ENCODE measurements at regions not wholly inside any gene's neighbourhood (a gene's known extent, or its start where the extent isn't known, plus 50 kb on each side); places are given as distances from the start of the nearest gene placed in this dataset.

DNA sequence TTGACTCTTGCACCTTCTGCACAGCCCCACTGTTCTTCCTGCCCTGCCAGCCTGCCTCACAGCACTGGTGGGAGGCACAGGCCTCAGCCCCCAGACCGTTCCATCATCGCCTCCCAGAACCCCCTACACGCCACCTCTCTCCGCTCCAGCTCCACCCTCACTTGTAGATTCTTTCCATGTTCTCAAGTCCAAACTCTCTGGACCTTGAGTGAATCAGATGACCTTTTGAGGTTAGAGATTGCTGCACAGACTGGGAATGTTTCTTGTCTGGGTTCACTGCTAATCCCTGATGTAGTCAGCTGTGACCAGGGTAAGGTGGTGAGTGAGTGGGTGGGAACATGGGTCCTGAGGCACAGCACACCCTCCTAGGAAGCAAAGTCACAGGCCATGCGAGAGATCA, 272.4 kb downstream of the IRF8 start:
- DNase-seq: no peak

DNA sequence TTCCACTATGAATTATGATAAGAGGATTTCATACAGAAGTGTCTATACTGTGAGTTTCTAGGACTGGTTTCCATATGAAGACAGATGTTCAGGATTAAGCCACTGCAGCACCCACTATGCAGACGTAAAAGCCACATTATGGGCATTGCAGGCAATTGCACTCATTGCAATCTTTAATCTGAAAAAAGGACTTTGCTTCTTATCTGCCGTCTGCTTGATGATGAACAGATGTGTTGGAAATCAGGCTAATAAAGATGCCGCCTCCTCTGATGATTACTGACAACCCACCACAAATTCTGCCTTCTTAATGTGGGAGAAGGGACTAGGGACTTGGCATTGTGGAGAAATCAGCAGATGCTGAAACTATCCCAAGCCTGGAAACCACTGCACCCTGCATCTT, 276.9 kb downstream of the IRF8 start:
- no peak for DNase-seq

DNA sequence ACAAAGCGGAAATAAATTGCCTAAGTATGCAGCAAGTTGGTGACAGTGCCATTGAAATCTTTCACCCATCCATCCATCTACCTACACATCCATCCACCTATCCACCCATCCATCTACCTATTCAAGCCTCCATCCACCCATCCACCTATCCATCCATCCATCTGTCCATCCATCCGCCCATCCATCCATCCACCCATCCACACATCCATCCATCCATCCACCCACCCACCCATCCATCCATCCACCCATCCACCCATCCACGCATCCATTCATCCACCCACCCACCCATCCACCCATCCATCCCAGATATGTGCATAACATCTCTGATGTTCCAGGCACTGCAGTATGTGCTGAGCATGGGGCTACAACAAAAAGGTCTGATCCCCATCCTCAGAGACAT, 277.5 kb downstream of the IRF8 start:
- DNase-seq: no peak

DNA sequence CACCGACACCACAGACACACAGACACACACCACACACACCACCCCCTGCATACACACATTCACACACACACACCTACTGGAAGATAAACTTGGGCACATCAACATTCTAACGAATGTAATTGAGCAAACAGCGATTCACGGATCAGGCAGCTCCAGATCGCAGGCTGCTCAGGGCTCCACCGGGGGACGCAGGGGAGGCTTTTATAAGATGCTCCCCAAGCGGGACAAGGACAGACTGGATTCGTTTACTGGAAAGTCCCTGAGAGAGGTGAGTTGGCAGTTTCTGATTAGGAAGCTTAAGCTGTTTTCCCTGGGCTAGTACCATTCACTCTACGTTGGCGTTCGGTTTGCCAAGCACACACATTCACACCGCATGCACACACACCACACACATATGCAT, 281.3 kb downstream of the IRF8 start:
- DNase-seq: no peak

DNA sequence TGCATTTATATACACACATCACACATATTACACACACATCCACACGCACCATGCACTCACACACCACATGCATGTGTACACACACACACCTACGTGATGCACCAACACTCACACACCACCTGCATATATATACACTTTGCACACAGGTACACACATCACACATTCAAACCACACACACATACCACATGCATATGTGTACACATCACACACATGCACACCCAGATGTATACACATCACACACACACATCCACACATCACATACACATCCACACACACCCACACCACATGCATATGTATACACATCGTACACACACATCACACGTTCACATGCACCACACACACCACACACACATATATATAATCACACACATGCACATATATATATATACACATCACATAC, 281.8 kb downstream of the IRF8 start:
- DNase-seq: no peak

DNA sequence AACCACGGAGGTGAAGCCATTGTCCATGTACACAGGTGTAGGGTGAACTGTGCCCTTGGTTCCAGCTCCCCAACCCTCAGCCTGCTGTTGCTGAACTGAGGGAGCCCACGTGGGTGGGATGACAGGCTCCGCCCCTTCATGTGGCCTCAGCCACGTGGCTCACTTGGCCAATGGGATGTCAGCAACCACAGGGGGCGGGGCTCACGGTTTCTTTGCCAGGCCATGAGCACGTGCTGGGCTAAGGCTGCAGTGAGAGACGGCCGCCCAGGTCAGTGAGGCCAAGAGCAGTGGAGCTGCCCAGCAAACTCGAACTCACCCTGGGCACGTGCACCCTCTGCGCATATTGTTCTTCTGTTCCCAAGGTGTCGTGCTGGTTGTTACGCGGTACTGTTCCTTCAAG, 282.6 kb downstream of the IRF8 start:
- DNase-seq: no peak

DNA sequence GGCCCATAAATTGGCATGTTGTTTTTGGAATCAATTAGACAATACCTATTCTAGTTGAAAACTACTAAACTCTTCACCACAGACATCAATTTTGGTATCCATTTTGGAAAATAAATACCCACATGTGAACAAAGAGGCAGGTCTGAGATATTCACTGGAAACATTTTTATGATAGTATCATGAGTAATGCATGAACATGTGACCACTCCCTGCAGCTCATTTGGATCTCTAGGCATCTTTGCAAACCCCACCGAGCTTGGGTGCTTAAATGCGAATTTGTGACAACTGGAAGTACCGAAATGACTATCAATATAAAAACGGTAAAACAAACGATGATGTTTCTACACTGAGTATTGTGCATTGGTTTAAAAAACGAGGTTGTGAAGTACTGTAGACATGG, 285.2 kb downstream of the IRF8 start:
- DNase-seq: no peak

DNA sequence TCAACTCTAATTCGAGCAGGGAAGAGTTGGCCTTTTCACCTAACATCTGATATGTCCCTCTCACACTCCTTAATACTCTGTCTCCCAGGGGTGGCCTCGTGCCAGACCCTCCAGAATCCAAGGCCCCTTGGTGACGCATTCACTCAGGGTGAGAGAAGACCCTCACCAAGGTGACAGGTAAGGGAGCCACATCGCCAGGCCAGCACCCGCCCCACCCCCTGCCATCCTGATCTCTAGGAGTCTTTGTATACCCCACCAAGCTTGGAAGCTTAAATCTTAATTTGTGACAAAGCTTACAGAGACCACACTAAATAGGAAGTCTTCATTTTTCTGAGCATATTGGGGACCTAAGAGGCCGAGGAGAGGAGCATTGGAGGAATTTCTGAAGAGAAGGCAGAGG, 286.1 kb downstream of the IRF8 start:
- no peak for DNase-seq

DNA sequence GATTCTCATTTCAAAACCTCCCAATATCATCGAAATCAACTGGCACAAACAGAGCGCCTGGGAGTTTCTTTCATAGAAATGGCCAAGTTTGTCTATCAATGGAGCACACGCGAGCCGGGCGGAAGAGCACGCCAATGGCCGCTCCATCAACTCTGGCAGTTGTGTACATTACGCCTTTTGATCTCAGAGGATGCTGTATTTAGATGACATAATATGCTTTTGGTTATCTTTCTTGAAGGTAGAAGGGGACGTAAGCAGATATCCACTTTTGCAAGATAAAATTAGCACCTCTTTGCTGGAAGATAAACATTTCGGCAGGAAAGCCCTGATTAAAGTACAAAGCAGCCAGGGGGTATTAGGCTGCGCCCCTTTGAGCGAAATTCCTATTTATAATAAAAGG, 287.4 kb downstream of the IRF8 start:
- DNase-seq: no peak

DNA sequence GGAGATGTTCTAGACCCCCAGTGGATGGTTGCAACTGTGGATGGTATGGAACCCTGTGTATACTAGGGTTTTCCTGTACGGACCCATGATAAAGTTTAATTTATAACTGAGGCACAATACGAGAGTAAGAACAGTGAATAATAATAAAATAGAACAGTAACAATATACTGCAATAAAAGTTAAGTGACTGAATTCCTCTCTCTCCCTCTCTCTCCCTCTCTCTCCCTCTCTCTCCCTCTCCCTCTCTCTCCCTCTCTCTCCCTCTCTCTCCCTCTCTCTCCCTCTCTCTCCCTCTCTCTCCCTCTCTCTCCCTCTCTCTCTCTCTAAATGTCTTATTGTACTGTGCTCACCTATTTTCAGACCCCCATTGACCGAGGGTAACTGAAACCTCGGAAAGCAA, 291.0 kb downstream of the IRF8 start:
- no peak for DNase-seq

DNA sequence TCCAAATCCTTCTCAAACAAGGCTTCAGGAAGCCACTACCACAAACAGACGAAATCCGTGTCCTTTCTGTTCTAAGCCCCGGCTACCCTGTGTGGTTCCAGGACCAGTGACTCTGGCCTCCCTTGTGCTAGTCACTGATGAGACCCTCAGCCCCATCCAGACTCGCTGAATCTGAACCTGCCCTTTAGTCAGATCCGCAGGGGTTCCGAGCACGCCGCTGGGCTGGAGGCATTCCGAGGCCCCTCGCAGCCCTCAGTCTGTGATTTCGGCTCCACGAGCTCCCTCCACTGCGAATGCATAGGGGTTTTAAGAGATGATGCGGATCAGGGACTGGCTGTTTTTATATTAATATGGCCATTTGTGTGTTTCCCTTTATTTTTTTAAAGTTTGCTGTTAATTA, 292.7 kb downstream of the IRF8 start:
- DNase-seq: no peak

DNA sequence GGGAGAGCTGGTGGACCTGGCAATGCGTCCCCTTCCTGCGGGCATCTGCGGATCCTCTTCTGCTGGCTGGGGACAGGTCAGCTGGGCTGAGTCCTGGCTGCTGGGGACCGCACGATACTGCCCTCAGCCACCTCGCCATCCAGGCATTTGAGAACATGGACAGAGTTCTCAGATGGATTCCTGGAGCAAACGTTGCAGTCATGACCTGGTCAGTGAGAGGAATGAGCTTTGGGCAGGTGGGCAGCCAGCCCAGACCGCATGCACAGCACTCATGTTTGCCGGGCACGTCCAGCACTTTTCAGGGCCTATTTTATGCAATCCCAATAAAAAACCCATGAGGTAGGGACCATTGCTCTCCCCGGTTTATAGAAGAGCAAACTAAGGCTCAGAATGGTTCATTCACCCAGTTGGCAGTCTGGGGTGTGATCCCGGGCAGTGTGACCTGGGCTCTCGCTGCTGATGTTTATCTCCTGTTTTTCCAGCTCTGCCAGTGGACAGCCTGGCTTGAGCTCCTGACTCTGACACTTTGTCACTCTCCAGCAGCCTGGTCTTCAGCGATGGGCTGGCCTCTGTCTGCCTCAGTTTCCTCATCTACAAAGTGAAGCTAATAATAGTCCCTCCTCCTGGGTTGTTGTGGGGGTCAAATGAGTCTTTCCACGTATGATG, 294.7 kb downstream of the IRF8 start:
- DNase-seq: no peak

DNA sequence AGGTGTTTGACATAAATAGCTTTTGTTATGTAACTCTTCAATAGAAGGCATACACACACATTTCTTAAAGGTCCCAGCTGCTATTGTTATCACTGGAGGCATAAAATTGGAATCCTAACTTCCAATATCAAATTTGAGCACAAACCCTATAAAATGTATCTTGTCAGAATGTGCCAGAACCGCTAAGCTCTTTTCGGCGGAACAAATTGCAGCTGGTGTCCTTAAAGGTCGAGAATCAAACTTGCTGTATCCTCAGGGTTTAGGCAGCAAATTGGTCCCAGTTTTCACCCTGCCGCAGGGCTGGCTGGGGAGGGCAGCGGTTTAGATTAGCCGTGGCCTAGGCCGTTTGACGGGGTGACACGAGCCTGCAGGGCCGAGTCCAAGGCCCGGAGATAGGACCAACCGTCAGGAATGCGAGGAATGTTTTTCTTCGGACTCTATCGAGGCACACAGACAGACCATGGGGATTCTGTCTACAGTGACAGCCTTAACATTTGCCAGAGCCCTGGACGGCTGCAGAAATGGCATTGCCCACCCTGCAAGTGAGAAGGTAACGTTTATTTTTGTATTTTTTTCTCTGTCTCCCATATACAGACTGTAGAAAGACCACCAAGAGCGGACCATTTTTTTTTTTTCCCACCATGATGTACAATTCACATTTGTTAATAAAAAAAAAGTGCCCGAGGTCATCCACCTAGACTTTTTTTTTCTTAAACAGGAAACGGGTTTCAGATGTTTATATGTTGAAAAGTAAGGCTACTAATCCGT, 297.1 kb downstream of the IRF8 start:
- no peak for DNase-seq

DNA sequence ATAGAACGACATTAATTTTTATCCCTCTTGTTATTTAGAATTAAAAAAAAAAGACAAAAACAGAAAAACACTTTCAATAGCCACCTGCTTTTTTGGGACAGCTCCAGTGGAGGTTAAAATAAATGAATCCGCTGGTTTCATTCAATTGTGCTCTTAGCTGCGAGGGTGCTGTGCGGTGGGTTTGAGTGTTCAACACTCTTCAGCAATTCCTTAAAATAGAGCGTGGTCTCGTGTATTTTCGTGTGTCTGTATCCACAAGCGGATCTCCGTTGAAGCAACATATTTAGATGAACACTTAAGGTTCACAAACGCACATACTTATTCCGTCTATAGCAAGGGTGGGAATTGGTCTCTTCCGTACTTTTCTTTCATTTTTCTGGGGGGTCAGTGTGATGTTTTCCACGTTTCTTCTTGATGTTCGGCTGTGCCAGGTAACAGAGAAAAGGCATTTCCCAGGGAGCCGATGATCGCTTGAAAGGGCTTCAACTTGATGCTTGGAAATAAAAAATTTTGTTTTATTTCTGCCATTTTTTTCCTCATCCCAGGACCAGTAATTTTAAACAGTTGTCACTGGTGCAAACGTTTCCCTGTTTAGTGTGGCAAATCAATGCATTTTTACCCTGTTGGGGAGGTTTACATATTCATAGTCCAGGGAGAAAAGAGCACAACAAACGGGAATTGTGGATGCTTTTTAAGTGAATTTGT, 297.9 kb downstream of the IRF8 start:
- DNase-seq: no peak

DNA sequence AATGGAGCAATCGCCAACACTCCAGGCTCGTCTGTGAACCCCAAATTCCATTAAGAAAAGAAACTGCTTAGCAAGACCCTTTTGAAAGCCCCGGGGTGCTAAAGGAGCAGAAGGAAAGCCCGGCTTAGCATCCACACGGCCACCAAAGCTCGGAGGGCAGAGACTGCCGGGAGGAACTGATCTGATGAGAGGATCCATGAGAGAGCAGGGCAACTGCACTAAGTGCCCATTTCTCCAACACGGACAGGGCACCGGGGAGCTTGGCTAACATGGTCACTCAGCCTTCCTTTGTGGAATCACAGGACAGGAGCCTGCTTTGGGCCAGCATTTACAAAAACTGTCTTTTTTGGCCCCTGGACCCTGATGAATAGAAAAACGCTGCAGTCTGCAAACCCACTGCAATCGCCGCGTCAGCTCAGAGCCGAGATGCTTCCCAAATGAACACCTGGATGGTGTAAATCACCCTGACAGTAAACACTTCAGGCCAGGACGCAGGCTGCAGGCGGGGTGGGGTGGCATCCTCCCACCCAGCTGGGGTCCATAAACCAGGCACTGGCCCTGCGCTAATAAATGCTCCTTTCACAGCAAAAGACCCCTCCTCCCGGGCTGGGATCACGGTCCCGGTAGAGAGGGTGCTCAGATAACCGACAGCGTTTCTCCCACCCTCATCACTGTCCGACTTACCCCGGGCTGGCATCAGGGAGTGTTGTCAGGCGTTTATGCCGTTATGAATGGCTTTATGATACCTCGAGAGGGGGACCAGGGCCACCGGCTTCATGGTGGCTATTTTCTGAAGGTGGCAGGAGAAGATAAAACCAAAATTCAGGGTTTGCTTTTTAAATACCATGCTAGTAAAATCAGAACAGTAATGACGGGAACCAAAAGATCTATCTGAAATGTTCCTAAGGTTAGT, 299.5 kb downstream of the IRF8 start:
- no peak for DNase-seq

DNA sequence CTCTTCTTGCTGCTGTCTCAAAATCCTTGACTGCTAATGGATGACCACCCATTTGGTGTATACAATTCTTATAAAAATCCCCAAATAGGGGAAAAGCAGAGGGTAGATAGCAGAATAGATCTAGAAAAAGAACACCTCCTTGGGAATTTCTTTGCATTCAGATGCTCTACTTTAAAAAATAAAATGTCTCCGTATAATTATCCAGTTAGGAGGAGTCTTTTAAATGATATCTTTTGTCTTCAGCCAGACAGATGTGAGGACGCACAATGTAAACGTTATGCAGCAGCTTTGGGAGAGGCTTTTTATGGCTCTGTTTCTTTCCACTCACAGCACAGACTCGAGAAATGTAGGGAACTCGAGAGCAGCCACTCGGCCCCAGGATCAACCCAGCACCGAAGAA, 300.2 kb downstream of the IRF8 start:
- DNase-seq: no peak

DNA sequence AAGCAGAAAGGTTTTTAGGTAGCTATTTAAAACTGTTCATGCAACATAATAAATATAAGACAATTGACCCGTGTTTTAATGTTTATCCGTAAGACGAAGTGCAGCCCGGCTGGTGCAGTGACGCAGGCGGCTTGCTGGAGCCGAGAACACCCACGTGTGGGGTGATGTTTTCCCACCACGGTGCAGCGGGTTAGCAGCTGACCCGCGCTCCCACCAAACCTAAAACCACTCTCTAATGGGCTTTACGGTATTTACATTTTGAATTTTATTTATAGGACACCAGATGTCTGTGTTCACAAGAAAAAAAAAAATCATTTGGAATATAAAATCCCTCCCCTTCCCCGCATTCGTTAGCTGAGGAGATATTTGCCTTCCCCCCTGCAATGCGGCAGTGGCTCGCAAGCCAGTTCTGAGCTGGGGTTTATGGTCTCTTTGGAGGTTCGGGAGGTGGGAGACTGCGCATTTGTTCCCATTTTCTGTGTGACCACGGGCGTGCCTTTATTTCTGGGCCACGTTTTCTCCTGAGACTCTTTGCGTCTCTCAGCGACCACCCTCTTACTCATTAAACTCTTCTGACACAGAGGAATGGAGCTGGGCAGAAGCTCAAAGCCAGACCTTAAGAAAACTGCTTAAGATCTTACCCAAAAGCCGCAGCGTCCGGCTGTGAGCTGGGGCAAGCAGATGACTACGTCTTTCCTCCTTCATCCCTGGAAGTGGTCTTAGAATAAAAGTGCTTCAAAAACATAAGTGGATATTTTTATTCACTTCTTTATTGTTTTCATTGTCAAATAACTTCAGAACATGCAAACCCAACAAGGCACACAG, 301.1 kb downstream of the IRF8 start:
- DNase-seq: no peak

DNA sequence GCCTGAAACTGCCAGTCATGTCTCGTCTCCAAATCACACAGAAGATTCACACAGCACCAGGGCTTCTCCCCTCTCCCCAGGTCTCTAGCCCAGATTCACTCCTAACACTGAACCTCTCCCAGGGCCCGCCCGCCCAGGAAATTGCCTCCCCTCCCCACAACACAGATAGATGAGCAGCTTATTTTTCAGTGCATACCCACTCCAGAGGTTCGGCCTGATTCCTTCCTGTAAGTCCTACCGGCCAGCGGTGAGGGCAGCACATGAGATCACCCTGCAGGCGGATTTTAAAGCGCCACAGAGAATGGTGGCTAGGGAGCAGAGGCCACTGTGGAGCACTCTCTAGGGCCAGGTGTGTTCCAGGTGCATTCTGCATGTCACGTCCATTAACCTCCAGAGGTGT, 301.8 kb downstream of the IRF8 start:
- DNase-seq: no peak

DNA sequence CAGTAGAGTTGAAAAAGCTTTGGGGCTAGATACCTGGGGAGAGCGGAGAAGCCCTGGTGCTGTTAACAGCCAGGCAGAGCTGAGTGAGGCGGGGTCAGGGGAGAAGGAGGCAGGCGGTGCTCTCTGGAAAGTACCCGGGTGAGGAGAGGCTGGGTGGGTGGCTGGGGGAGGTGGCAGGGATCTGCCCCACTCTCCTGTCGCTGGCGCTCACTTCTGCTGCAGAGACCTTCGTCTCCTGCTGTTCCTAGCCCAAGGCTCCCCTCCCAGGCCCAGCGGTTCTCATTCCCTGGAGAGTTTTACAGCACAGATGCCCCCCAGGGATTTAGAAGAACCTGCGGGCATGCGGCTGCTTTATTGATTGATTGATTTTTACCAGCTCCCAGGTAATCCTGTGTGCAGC, 302.8 kb downstream of the IRF8 start:
- DNase-seq: no peak

DNA sequence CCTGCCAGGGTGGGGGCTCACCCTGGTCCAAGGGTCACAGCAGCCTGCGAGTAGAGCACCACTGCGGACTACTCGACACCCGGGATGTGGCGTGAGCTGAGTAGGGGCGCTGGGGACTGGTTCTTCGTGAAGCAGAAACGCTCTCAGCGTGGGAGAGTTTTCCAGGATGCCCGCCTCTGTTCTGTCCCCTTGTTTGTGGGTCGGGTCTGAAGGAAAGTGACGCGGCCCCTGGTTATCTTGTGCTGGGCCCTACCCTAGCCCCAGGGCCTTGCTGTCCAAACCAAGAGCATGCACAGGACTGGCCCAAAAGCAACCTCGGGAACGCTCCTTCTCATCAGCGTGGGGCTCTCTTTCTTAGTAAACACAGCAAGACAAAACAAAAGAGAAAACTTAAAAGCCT, 303.3 kb downstream of the IRF8 start:
- DNase-seq: no peak

DNA sequence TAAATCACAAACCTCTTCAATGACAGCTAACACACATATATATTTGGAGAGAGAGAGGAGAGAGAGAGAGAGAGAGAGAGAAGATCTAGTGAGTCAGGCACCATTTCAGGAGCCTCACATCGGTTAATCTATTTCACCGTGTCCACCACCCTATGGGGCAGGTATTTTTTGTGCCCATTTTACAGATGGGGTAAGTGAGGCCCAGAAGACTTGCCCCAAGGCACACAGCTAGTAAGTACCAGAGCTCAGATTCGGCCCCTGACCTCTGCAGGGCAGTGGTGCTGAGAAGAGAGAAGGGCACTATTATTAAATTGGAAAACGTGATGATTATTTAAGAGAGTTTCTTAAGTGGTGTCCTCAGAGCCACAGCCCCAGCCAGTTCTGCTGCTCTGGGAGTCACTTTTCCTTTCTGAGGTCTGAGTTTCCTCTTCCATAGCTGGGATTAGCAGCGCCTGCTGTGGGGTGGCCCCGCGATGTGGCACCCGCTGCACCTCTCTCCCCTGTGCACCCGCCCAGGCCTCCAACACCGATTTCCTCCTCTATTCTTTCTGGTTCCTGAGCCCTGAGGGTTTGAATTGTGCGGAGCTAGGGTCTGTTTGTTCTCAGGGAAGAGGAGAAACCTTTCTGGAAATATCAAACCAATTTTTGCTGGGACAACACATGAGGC, 303.9 kb downstream of the IRF8 start:
- DNase-seq: no peak

Data from activated CD8-positive, alpha-beta memory T cell treated with anti-CD3 and anti-CD28 coated beads, Interleukin-2, amount 50 U/mL, for 48 hours (primary cell).